NCI-H2029 (cell line): ENCODE measurements at regions not wholly inside any gene's neighbourhood (a gene's known extent, or its start where the extent isn't known, plus 50 kb on each side); places are given as distances from the start of the nearest gene placed in this dataset.
"Not testable (repeated sequence)": the region's sequence is repeated elsewhere in the genome, so short reads cannot be mapped to it uniquely, and the experiment has no call there.

Experiments used
- DNase-seq: peaks from one replicate; lab custom pipeline; 2025; lab: John Stamatoyannopoulos, UW

DNA sequence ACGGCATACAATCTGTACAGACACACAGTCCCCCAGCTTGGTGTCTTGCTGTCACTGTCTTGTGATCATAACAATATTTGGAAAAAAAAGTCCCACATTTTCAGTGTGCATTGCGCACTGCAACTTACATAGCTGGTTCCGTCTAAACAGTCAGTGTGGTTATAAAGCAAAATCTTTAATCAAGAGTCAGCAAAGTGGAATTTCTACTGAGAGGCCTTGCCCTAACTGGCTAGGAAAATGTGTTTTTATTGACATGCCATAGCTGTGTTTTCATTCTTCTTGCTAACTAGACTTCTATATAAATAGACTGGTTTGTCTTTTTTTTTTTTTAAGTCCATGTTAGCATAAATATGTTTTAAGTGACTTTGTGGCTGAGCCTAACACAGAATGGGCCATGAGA lies 174.8 kb downstream of the POLR2M start:
- DNase-seq, result no peak

DNA sequence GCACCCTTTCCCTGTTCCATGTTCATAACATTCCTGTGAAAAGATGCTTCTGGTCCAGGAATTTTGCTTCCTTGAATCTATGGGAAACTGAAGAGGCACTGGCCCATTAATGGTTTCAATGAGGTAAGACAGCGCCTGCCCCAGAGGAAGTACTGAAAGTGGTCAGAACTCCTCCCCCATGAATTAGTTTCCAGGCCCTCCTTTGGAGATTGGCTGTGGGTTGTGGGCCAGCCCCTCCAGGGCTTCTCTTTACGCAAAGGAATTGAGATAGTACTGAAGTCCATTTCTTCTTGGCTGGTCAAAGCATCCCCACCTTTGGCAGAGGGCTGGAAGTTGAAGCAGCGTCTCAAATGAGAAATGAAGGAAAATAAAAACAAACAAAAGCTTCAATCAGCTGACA lies 175.5 kb downstream of the POLR2M start:
- DNase-seq, result no peak

DNA sequence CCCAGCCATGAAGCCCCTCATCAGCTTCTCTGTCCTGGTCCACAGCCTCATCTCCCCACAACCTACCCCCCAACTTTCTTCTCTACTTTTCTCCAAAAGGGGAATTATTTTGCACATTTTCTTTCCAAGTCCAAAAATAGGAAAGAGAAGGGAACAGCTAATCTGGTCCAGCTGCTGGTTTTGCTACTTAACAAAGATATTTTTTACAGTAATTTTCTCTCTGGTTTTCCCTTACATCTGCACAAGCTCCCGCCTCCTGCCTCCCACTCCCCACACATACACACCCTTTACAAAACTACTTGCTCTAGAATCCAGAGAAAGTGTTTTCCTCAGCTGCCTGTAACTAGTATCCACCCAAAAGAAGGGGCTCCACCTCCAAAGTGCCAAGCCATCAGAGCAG lies 177.2 kb downstream of the POLR2M start:
- no peak for DNase-seq

DNA sequence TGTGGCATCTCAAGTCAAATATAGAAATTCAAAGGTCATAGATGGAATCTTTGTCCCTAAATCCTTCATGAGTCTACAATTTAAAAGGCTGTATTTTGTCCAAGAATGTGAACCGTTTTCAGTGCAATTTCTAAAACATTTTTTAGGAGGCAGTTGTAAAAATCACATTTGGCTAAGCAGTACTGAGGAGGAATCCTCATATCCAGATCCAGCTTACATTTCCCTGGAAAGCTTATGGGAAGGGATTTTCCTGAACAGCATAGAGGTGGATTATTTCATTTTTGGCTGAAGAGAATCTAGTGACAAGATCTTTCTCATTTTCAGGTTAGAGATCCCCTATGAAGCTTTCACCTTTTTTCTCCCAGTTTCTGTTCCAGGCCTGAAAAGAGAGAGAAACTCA lies 178.4 kb downstream of the POLR2M start:
- no peak for DNase-seq

DNA sequence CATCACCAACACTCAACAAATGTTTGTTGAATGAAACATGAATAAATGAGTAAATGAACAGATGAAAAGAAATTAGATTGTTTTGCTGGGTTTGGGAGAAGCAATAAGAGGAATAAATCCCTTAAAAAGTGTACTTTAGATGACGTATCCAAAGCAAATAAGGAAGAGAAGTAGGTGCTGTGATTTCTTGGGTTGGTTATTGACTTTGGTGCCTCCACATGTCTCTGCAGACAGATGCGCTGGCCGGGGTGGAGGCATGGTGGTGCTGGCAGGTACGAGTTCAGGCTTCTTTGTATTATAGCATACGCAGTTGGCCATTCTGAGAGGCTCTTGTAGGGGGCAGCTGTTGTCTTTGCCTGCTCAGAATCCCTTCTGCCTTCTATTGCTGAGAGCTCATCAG lies 178.9 kb downstream of the POLR2M start:
- DNase-seq, result no peak

DNA sequence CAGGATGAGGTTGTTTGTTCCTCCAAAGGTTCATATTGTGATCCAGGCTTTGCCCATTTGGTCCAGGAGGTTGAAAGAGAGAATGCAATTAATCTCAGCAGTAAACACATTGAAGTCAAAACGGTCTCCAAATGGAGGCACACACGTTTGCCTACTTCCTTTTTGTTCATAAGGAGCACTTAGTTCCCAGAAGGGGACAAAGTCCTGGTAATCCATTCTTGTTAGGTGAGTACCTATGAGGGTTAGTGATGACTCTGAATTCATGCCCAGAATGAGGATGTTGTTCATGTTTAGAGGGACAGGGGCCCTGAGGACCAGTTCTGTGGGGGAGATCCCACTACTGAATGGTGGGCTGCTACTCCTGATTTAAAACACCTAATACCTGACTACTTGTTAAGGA lies 177.7 kb downstream of the ALDH1A2 start:
- no peak for DNase-seq

DNA sequence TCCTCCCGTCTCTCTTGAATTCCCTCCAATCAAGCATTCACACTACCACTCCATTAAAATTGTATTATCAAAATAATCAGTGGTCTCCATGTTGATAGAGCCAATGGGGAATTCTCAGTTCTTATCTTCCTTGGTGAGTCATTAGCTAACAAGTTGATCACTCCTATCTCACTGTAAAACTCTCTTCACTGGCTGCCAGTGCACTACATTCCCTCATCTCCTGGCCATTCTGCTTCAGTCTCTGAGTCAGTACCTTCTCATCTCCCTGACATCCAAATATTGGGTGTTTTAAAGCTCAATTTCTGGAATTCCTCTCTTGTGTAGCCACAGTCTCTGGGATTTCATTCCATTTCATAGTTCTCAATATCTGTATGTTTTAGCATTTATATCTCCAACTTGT lies 175.2 kb downstream of the ALDH1A2 start:
- DNase-seq, result no peak

DNA sequence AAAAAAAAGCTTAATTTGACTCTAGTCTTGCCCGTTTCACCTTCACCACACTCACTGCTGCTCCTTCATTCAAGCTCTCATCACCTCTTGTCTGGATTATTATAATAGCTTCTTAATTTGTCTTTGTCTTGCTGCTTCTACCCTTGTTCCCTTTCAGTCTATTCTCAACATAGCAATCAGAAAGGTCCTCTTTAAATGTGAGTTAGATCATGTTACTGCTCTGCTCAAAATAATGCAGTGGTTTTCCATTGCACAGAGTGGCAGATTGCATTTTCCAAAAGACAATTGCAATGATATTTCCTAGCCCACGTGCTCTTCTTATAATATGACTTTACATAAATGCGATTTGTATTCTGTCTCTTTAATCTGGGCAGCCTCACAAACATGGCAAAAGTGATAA lies 174.6 kb downstream of the ALDH1A2 start:
- no peak for DNase-seq

DNA sequence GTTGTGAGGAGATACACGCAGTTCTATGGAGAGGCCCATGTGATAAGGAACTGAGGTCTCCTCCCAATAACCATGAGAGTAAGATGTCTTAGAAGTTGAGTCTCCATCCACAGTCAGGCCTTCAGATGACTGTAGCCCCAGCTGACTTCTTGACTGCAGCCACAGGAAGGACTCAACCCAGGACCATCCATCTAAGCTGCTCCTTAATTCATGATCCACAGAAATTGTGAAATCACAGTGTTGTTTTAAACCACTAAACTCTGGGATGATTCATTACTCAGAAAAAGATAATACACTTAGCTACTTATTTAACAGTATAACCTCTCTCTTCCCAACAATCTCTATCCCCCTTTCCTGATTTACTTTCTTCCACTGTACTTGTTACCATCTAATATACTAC lies 173.3 kb downstream of the ALDH1A2 start:
- DNase-seq, result no peak

DNA sequence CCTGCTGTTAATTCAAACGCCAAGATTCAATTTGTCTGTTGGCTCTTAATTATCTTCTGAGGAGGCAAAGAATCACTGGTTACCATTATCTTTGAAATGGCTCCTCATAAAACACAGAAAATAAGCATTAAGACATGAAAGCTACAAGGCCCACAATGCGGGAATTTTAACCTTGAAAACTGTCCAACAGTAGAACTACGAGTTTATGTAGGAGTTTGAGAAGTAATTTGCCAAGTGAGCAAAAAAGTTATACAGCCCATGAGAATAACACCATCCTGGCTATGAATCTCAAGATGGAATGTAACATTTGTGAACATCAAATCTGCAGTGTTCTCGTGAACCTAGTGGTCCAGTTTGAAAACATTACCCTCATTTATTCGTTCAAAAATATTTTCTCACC lies 172.5 kb downstream of the ALDH1A2 start:
- no peak for DNase-seq

DNA sequence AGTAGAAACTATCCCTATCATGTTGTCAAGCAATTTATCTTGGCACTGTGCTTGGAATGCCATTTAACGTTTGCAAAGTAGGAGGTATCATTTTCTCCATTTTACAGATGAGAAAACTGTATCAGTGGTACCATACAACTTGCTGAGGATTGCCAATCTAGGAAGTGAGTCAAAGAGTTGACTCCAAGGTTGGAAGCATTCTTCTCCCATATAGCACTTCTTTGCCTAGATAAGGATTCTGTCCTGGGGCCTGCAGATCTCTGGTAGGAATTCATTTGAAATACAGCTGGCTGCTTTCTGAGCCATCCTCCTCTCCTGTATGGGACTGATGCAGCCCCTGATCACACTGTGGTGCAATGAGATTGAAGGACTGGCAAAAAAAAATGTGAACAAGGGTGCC lies 170.2 kb downstream of the ALDH1A2 start:
- DNase-seq, result no peak

DNA sequence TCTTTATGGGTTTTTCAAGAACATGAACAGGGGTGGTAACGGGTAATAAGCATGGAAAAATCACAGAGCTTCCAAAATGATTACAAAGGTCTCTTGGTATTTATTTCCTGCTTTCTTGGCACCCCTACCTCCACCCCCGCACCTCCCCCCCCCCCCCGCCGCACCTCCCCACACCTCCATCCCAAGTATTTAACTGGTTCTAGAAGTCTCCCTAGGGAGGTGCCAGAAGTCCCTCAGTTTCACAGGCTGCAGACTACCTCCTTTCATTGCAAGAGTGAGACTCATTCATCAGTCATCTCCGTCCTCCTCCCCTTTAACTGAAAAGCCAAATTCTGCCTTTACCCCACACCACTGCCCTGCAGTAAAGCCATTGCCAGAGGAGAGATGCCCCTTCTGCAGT lies 169.4 kb downstream of the ALDH1A2 start:
- DNase-seq, result no peak

DNA sequence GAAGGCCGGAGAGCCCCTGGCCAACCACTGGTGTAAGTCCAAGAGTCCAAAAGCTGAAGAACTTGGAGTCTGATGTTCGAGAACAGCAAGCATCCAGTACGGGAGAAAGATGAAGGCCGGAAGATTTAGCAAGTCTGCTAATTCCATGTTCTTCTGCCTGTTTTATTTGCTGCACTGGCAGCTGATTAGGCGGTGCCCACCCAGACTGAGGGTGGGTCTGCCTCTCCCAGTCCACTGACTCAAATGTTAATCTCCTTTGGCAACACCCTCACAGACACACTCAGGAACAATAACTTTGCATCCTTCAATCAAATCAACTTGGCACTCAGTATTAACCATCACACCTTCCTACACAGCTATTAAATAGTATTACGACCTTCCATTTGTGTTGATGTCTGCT lies 168.6 kb downstream of the ALDH1A2 start:
- DNase-seq, result not testable (repeated sequence)

DNA sequence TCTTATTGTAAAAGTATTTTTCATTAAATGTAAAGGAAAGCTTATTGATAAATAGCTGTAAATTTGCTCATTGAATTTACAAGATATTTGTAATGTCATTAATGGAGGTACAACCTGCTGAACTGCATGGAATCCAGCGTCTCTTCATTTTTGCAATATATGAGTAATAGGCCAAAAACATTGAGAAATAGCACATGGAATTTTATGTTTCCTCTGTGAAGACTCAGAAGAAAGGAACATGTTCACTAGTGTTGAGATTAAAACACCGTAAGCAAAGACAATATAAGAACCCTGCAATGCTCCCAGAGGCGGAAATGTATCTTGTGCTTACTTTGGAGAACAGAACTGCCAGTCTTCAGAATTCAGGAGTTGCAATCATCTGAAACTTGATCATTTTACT lies 167.6 kb downstream of the ALDH1A2 start:
- DNase-seq, result no peak

DNA sequence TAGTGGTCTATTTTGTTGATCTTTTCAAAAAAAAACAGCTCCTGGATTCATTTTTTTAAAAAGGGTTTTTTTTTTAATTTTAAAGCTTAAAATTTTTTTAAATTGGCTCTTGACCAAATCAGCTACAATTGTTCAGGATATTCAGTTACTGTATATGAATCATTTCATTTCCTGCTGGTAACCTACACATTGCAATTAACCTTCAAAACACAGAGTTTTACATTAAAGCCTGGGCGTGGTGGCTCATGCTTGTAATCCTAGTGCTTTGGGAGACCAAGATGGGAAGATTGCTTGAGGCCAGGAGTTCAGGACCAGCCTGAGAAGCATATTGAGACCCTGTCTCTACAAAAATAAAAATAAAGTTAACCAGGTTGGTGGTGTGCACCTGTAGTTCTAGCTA lies 163.4 kb downstream of the ALDH1A2 start:
- DNase-seq, result no peak
